Neural crest cell (in vitro differentiated cells): ENCODE measurements at regions not wholly inside any gene's neighbourhood (a gene's known extent, or its start where the extent isn't known, plus 50 kb on each side); places are given as distances from the start of the nearest gene placed in this dataset.

Experiments used
- DNase-seq: peaks from one replicate; pipeline ENCODE4 v3.0.0; 2021; ENCODE audit warnings: low read depth, mixed read lengths, low spot score
- H3K27ac Mint-ChIP-seq: one replicate; pipeline ENCODE4 v1.8.0; 2021; ENCODE audit warnings: mild to moderate bottlenecking, mixed read lengths; ENCODE audit not compliant: unreplicated experiment
- H3K27me3 Mint-ChIP-seq: 2 replicates; pipeline ENCODE4 v1.8.0; 2021; ENCODE audit warnings: low read depth, mild to moderate bottlenecking, mixed read lengths
- H3K36me3 Mint-ChIP-seq: 2 replicates; pipeline ENCODE4 v1.8.0; 2021; ENCODE audit warnings: low read depth, mild to moderate bottlenecking, mixed read lengths
- H3K4me1 Mint-ChIP-seq: 2 replicates; pipeline ENCODE4 v1.8.0; 2021; ENCODE audit warnings: mixed read lengths
- H3K4me3 Mint-ChIP-seq: one replicate; pipeline ENCODE4 v1.8.0; 2021; ENCODE audit warnings: mild to moderate bottlenecking, mixed read lengths
- H3K9me3 Mint-ChIP-seq: 2 replicates; pipeline ENCODE4 v1.8.0; 2021; ENCODE audit warnings: mixed read lengths
- CTCF ChIP-seq: fragments of 200-600 bp; sonication (generic); conservative IDR thresholded peaks from 2 replicates; pipeline ENCODE4 v1.5.0; 2021; ENCODE audit warnings: antibody characterized with exemption, mild to moderate bottlenecking

DNA sequence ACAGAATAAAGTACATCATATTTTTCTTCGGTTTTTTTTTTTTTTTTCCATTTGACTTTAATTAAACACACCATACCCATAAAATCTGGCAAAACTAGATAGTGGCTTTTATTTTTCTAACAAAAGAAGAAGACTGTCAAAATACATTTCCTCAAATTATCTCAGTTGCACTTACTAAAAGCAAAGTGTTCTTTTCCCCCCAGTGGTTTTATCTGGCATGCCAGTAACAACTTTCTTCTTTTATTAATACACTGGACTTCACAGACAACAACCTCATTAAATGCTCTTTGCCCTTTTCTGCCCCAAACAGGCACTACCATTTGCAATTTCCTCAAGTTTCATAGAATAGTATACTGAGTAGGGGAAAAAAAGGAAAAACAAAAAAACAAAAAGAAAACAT is 1792.3 kb downstream of the EFNA5 start:
- DNase-seq: no peak
- Mint-ChIP-seq H3K27me3 (no peaks in the 10 kb centered on the region), H3K9me3 (peaks cover 3% of the 10 kb centered on the region), H3K4me3 (no peak overlapping the region), H3K36me3 (no peaks in the 10 kb centered on the region), H3K4me1 (no peaks in the 10 kb centered on the region), H3K27ac (no peak overlapping the region)
- TF ChIP-seq CTCF: no peak

GRCh38 chr5:105877592-105877991 is 1793.1 kb downstream of the EFNA5 start:
- no peak overlapping the region for H3K4me3 Mint-ChIP-seq
- H3K27me3 Mint-ChIP-seq: no peaks in the 10 kb centered on the region
- no peaks in the 10 kb centered on the region for H3K4me1 Mint-ChIP-seq
- H3K36me3 Mint-ChIP-seq: no peaks in the 10 kb centered on the region
- H3K27ac Mint-ChIP-seq: no peak overlapping the region
- TF ChIP-seq CTCF: no peak
- DNase-seq: no peak
- peaks cover 3% of the 10 kb centered on the region for H3K9me3 Mint-ChIP-seq

GRCh38 chr5:105874316-105874715 is 1796.4 kb downstream of the EFNA5 start:
- Mint-ChIP-seq H3K9me3 (peaks cover 3% of the 10 kb centered on the region), H3K27me3 (no peaks in the 10 kb centered on the region)

GRCh38 chr5:105872569-105873270 is 1798.0 kb downstream of the EFNA5 start:
- H3K4me3 Mint-ChIP-seq: no peak overlapping the region
- TF ChIP-seq CTCF: no peak
- H3K9me3 Mint-ChIP-seq: peaks cover 3% of the 10 kb centered on the region
- no peak for DNase-seq
- H3K36me3 Mint-ChIP-seq: no peaks in the 10 kb centered on the region
- H3K27ac Mint-ChIP-seq: no peak overlapping the region
- no peaks in the 10 kb centered on the region for H3K4me1 Mint-ChIP-seq
- no peaks in the 10 kb centered on the region for H3K27me3 Mint-ChIP-seq

More at GRCh38 chr5:105874316-105874715, 1796.4 kb downstream of the EFNA5 start:
- H3K36me3 Mint-ChIP-seq: no peaks in the 10 kb centered on the region
- H3K4me3 Mint-ChIP-seq: no peak overlapping the region
- DNase-seq: no peak
- no peak overlapping the region for H3K27ac Mint-ChIP-seq
- no peak for TF ChIP-seq CTCF
- H3K4me1 Mint-ChIP-seq: no peaks in the 10 kb centered on the region

DNA sequence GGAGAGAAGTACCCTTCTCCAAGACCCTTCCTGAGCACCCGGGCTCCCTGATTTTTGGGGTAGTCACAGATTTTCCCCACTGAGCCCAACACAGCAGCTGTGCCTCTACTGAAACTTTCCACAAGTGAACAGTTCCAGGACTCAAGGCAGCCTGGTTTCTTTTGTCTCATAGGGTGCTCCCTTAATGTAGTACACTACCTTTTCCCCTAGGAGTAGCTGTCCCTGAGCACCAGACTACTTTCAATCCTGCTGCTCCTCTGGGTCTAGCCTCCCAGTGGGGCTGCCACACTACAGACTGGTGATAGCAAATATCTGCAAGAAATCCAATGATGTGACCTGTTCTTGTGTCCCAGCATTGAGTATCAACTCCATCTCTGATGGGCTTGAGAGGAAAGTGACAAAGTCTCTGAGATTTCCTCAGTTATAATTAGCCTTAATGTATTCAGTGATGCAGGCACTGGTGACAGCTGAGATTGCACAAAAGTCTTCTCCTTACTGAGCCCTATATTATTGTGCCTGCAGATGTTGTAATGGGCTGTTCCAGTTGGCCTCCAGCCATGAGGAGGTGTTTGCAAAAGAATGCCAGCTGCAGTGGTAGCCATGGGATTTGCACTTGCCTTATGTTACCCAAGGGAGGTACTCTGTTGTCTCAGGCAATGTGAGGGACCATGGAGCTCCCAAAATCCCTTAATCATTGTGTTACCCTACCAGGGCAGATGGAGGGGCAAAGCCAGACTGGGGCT is 1802.5 kb downstream of the EFNA5 start:
- H3K27ac Mint-ChIP-seq: no peak overlapping the region
- TF ChIP-seq CTCF: no peak
- no peak overlapping the region for H3K4me3 Mint-ChIP-seq
- DNase-seq: no peak
- H3K9me3 Mint-ChIP-seq: peaks cover 7% of the 10 kb centered on the region
- H3K36me3 Mint-ChIP-seq: peaks cover 2% of the 10 kb centered on the region
- no peaks in the 10 kb centered on the region for H3K4me1 Mint-ChIP-seq
- H3K27me3 Mint-ChIP-seq: no peaks in the 10 kb centered on the region
